Colonic mucosa (tissue), 4 donors: ENCODE measurements at regions not wholly inside any gene's neighbourhood (a gene's known extent, or its start where the extent isn't known, plus 50 kb on each side); places are given as distances from the start of the nearest gene placed in this dataset.

Source experiments
- DNase-seq: peaks from one replicate; pipeline ENCODE4 v3.0.0-alpha.2; 2020
- H3K27ac ChIP-seq: fragments of 200-600 bp; one replicate; pipeline ENCODE4 v1.8.0; 2021
- H3K27me3 ChIP-seq: fragments of 200-600 bp; one replicate; pipeline ENCODE4 v1.8.0; 2021
- H3K36me3 ChIP-seq: fragments of 200-600 bp; one replicate; pipeline ENCODE4 v1.8.0; 2021
- H3K4me1 ChIP-seq: fragments of 200-600 bp; one replicate; pipeline ENCODE4 v1.8.0; 2021; ENCODE audit warnings: mild to moderate bottlenecking
- H3K4me3 ChIP-seq: fragments of 200-600 bp; one replicate; pipeline ENCODE4 v1.8.0; 2021
- H3K9ac ChIP-seq, 2 donors: one replicate each; pipeline ENCODE4 v1.7.0; 2013; ENCODE audit warnings: control low read depth in 2 of 2, low read depth in 2 of 2, low read length in 2 of 2
- H3K9me3 ChIP-seq: fragments of 200-600 bp; one replicate; pipeline ENCODE4 v1.8.0; 2021
- intact Hi-C: fragments of 100-400 bp; cut with DNase I; formaldehyde crosslinking; loops from one replicate; pipeline ENCODE4 v1.14.1; 2022
- TF ChIP-seq, protein P1 (sequence below): fragments of 200-600 bp; IDR thresholded peaks from one replicate; pipeline ENCODE4 v1.8.0; 2022; ENCODE audit warnings: antibody characterized with exemption, mild to moderate bottlenecking
- donor health status: healthy.
- donor health status: DM: no; HTN: no; CAD: no.
- donor health status: DM: no; HTN: no; CAD: no.

- intact Hi-C loops, result no loop called here
- no peak overlapping the region for H3K9ac ChIP-seq
- H3K27ac ChIP-seq, result peak overlapping the region; percentile 48
- DNase-seq, result no peak
- no peaks in the 10 kb centered on the region for H3K9me3 ChIP-seq
- peaks cover 18% of the 10 kb centered on the region for H3K4me1 ChIP-seq
- no peaks in the 10 kb centered on the region for H3K36me3 ChIP-seq
- TF ChIP-seq, protein P1, sequence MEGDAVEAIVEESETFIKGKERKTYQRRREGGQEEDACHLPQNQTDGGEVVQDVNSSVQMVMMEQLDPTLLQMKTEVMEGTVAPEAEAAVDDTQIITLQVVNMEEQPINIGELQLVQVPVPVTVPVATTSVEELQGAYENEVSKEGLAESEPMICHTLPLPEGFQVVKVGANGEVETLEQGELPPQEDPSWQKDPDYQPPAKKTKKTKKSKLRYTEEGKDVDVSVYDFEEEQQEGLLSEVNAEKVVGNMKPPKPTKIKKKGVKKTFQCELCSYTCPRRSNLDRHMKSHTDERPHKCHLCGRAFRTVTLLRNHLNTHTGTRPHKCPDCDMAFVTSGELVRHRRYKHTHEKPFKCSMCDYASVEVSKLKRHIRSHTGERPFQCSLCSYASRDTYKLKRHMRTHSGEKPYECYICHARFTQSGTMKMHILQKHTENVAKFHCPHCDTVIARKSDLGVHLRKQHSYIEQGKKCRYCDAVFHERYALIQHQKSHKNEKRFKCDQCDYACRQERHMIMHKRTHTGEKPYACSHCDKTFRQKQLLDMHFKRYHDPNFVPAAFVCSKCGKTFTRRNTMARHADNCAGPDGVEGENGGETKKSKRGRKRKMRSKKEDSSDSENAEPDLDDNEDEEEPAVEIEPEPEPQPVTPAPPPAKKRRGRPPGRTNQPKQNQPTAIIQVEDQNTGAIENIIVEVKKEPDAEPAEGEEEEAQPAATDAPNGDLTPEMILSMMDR, result no peak
- H3K27me3 ChIP-seq, result no peaks in the 10 kb centered on the region
- no peak overlapping the region for H3K4me3 ChIP-seq
Observed at GRCh38 chr17:77407321-77408277, 266.8 kb downstream of the SEC14L1 start.

DNA sequence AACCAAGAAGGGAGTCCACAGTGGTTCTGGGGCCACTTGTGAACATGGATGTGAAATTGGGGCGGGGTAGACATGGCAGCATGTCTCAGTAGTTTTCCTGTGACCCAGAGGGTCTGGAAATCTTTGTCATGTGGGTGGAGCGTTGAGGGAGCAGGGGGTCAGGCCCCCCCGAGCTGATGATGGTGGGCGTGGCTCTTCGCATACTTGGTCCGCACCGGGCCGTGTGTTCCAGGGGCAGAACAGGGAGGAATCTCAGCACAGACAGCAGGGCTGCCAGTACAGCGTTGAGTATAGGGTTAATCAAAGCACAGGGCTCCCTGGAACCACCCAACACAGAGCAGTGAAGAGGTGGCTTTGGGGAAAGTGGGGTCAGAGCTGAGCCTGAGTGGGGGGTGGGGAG lies 267.5 kb downstream of the SEC14L1 start:
- Histone ChIP-seq H3K4me1 (peaks cover 18% of the 10 kb centered on the region), H3K9ac (no peak overlapping the region), H3K4me3 (no peak overlapping the region), H3K27ac (peak overlapping the region; percentile 48), H3K9me3 (no peaks in the 10 kb centered on the region), H3K36me3 (no peaks in the 10 kb centered on the region), H3K27me3 (no peaks in the 10 kb centered on the region)
- TF ChIP-seq, protein P1, result no peak
- intact Hi-C loops, result no loop called here
- no peak for DNase-seq

DNA sequence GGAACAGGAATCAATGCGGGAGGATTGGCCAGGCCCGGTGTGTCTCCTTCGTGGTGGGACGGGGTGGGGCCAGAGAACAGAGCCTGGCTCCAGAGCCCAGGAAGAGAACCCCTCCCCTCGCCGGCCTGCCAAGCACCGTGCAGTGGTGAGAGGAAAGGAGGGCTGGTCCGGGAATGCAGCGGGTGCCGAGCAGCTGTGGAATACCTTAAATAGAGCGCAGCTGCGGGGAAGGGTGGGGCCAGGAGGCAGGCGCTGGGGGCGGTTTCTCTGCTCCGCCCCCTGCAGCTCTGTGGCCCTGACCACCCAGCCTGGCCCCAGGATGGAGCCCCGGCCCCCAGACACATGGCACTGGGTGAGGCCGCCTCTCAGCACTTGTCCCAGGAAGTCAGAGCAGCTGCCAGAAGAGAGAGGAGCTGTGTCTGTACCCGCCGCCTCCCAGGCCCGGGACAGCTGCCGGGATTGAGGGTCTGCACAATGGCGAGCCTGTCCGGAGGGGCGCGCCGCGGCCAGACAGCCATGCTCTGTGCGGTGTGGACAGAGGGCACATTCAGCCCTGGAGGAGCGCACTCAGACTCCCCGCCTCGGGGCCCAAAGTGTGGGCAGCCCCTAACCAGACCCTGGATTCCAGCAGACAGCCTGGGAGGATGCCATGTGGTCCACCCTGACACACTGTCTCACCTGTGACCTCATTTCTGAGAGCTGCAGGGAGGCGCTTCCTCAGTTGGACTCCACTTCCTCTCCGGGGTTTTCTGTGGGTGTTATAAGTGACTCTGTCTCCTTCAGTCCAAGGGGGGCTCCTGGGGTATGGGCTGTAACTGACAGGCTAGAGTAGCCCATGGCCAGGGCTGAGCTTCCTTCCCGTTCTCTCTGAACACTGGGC lies 268.8 kb downstream of the SEC14L1 start:
- Histone ChIP-seq H3K9me3 (no peaks in the 10 kb centered on the region), H3K27ac (peak overlapping the region; percentile 48), H3K27me3 (no peaks in the 10 kb centered on the region), H3K36me3 (no peaks in the 10 kb centered on the region), H3K4me3 (no peak overlapping the region), H3K9ac (peak overlapping the region; percentile 3 to 34), H3K4me1 (peaks cover 14% of the 10 kb centered on the region)
- intact Hi-C loops, result no loop called here
- TF ChIP-seq, protein P1, result no peak
- peak; percentile 66 for DNase-seq

- Histone ChIP-seq H3K27ac (peak overlapping the region; percentile 48), H3K36me3 (no peaks in the 10 kb centered on the region), H3K9ac (peak overlapping the region in 1 of 2 donors; percentile 34), H3K4me1 (peaks cover 14% of the 10 kb centered on the region), H3K4me3 (no peak overlapping the region), H3K9me3 (no peaks in the 10 kb centered on the region), H3K27me3 (no peaks in the 10 kb centered on the region)
- DNase-seq, result no peak
- intact Hi-C loops, result no loop called here
- TF ChIP-seq, protein P1, result no peak
Observed at GRCh38 chr17:77410470-77410869, 269.7 kb downstream of the SEC14L1 start.

DNA sequence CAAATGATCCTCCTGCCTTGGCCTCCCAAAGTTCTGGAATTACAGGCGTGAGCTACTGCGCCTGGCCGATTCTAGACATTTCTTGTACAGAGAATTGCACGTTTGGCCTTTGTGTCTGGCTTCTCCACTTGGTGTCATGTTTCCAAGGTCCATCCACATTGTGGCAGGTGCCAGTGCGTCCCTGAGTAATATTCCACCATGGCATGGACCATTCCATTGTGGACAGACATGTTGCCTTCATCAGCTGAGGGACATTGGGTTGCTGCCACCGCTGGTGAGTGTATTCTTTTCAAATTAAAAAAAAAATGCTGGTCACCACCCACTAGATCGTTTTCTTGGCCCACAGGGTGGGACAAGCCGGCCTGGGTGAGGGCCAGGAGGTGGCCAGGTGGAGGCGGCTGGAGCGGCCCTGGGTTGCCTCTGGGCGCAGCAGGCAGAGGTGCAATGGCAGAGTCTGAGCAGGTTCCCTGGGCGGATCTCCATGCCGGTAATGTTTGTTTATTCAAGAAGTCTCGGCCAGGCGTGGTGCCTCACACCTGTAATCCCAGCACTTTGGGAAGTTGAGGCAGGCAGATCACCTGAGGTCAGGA lies 274.1 kb downstream of the SEC14L1 start:
- no peak overlapping the region for H3K27ac ChIP-seq

More for the DNA sequence above, 274.1 kb downstream of the SEC14L1 start:
- H3K9me3 ChIP-seq, result no peaks in the 10 kb centered on the region
- H3K27me3 ChIP-seq, result no peaks in the 10 kb centered on the region
- H3K36me3 ChIP-seq, result no peaks in the 10 kb centered on the region
- no peak overlapping the region for H3K9ac ChIP-seq
- no peak for DNase-seq
- TF ChIP-seq, protein P1, result no peak
- H3K4me3 ChIP-seq, result no peak overlapping the region
- peaks cover 9% of the 10 kb centered on the region for H3K4me1 ChIP-seq
- intact Hi-C loops, result no loop called here
